Body of pancreas (tissue), 4 donors: ENCODE measurements at regions not wholly inside any gene's neighbourhood (a gene's known extent, or its start where the extent isn't known, plus 50 kb on each side); places are given as distances from the start of the nearest gene placed in this dataset.

Source experiments
- ATAC-seq: fragments of 150-250 bp; one replicate; pipeline ENCODE4 v1.9.1; 2016
- DNase-seq, 4 donors: peaks; one replicate each; pipeline ENCODE4 v3.0.0-alpha.2; 2019
- H3K27ac ChIP-seq, 4 donors: fragments of 200-600 bp; sonication (generic); 1 replicate in 3 of 4; 2 replicates in 1 of 4; pipeline versions ENCODE4 v1.5.1 to v1.6.1; 2016 to 2019; ENCODE audit warnings: mild to moderate bottlenecking in 1 of 4, mixed read lengths in 1 of 4, moderate library complexity in 1 of 4
- H3K27me3 ChIP-seq, 2 donors: fragments of 200-600 bp; sonication (generic); one replicate each; pipeline ENCODE4 v1.6.0; 2016; ENCODE audit warnings: mild to moderate bottlenecking in 1 of 2
- H3K36me3 ChIP-seq, 2 donors: fragments of 200-600 bp; sonication (generic); replicated peaks in 1 of 2; 2 replicates each; pipeline ENCODE4 v1.5.1; 2016; ENCODE audit warnings: low read depth in 2 of 2; ENCODE audit not compliant: insufficient read depth in 1 of 2
- H3K4me1 ChIP-seq: fragments of 200-600 bp; sonication (generic); one replicate; pipeline ENCODE4 v1.6.0; 2016
- H3K4me3 ChIP-seq, 2 donors: fragments of 200-600 bp; sonication (generic); 1 replicate in 1 of 2; 2 replicates in 1 of 2; pipeline ENCODE4 v1.5.1; 2016 to 2019
- H3K9me3 ChIP-seq, 3 donors: fragments of 200-600 bp; sonication (generic); 1 replicate in 2 of 3; 2 replicates in 1 of 3; pipeline ENCODE4 v1.5.1; 2016
- CTCF ChIP-seq, 7 experiments: fragments of 450-650 bp in 4 of 7; fragments of 200-600 bp in 3 of 7; sonication (generic) in 3 of 7; IDR thresholded peaks; one replicate each; pipeline ENCODE4 v1.5.1; 2016 to 2019; ENCODE audit warnings: antibody characterized with exemption in 7 of 7
- POLR2A ChIP-seq, 3 donors: fragments of 450-650 bp; IDR thresholded peaks; one replicate each; pipeline ENCODE4 v1.6.1; 2016; ENCODE audit warnings: antibody characterized with exemption in 3 of 3, mild to moderate bottlenecking in 2 of 3
- WGBS, 2 donors: methylation state at CpG; one replicate each; pipeline ENCODE4 v1.1.5; 2017; 5-methylcytosine and 5-hydroxymethylcytosine counted together
- intact Hi-C: fragments of 100-400 bp; cut with DNase I; formaldehyde crosslinking; loops from one replicate; pipeline ENCODE4 v1.15.1; 2023

DNA sequence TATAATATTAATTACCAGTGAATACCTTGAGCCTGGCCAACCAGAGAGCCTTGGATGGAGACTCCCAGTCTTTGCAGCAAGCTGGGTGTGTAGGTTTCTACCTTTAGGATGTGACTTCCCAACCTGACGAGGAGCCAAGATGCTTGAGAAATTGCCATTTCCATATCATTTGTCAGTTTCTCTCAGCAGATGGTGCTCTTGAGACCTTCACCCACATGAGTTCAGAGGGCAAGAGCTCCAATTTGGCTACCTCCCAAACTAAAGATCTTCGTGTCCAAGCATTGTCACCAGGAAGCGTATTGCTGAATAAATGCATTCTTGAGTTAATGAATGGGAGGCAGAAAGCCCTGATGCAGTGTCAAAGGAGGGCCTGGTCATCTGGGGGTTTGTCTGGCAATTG lies 106.4 kb upstream of the TBX5 start:
- Histone ChIP-seq H3K27me3 (no peaks in the 10 kb centered on the region), H3K9me3 (no peaks in the 10 kb centered on the region), H3K27ac (no peak overlapping the region), H3K4me1 (no peaks in the 10 kb centered on the region), H3K36me3 (no peaks in the 10 kb centered on the region), H3K4me3 (no peak overlapping the region)
- WGBS, 2 donors, result 49 to 59% methylated on average over 3 of the region's 3 CpGs
- TF ChIP-seq CTCF (IDR thresholded peaks at IDR 0.05), result no peak
- TF ChIP-seq POLR2A (IDR thresholded peaks at IDR 0.05), result no peak
- no peak for DNase-seq
- no peak for ATAC-seq
- intact Hi-C loops, result no loop called here

DNA sequence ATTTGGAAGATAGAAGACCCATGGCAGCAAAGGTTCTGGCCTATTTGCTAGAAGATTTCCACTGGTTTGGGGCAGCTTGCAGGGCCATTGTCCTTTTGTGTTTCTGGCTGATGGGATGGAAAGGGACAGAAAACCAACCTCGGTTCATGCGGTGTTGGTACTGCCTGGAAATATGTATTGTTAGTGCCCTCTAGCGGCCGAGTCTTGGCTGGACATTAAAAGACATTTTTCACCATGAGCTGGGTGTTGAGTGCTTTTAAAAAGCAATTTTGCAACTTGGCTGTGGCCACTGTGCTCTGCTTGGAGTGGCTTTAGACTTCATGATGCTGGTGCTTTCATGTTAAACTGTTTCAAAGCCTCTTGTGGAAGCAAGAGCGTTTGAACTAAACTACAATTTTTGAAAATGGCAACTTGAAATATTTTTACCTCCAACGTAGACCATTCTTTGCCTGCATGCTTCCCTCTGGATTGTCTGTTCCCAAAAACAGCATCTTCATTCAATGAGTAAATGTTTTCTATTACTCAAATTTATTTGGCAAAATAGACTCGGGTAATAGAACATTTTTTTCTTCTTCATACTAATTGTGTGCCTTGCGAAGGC lies 102.7 kb upstream of the TBX5 start:
- peak; percentile 59 for ATAC-seq
- TF ChIP-seq CTCF (IDR thresholded peaks at IDR 0.05) (peak; percentile 37 to 80 (median 73)), POLR2A (IDR thresholded peaks at IDR 0.05) (no peak)
- Histone ChIP-seq H3K36me3 (no peaks in the 10 kb centered on the region), H3K4me1 (no peaks in the 10 kb centered on the region), H3K4me3 (no peak overlapping the region), H3K27ac (no peak overlapping the region), H3K27me3 (no peaks in the 10 kb centered on the region), H3K9me3 (no peaks in the 10 kb centered on the region)
- DNase-seq, result peak; percentile 66 to 81 (median 78)
- 27 to 32% methylated on average over 8 of the region's 8 CpGs for WGBS, 2 donors
- intact Hi-C loops, result loop anchor here (10.0 kb wide), 1 partner anchor 524 kb away; no protein-coding TSS in a partner anchor

- ATAC-seq (no peak), DNase-seq (no peak)
- whole genome bisulfite sequencing, 2 donors, result 37 to 45% methylated on average over 6 of the region's 6 CpGs
- Histone ChIP-seq H3K36me3 (no peaks in the 10 kb centered on the region), H3K4me1 (no peaks in the 10 kb centered on the region), H3K4me3 (no peak overlapping the region), H3K9me3 (no peaks in the 10 kb centered on the region), H3K27me3 (no peaks in the 10 kb centered on the region), H3K27ac (no peak overlapping the region)
- TF ChIP-seq POLR2A (IDR thresholded peaks at IDR 0.05), result no peak
- no peak for TF ChIP-seq CTCF (IDR thresholded peaks at IDR 0.05)
- intact Hi-C loops, result loop anchor here (10.0 kb wide), 1 partner anchor 522 kb away; no protein-coding TSS in a partner anchor
Observed at GRCh38 chr12:114506651-114507050, 100.7 kb upstream of the TBX5 start.

DNA sequence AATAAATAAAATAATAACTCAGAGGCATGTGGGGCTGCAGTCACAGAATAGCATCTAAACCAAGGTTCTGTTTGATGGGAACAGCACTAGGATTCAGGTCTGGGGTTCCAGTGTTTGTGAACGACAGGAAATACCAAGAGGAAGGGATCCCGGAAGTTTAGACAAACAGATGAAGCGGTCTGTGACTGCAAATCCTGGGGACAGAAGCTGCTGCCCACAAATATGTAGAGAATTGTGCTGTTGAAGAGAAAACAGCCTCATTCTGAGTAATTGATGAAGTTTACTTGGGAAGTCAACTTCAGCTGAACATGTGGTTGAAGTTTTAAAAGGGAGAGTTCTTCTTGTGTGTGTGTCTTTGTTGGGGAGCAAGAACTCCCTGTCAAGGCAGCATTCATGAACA lies 98.4 kb upstream of the TBX5 start:
- intact Hi-C loops, result loop anchor here (10.0 kb wide), 1 partner anchor 520 kb away; no protein-coding TSS in a partner anchor
- Histone ChIP-seq H3K9me3 (no peaks in the 10 kb centered on the region), H3K4me1 (no peaks in the 10 kb centered on the region), H3K27ac (no peak overlapping the region), H3K4me3 (no peak overlapping the region), H3K27me3 (no peaks in the 10 kb centered on the region), H3K36me3 (no peaks in the 10 kb centered on the region)
- WGBS, 2 donors, result 12 to 22% methylated on average over 3 of the region's 3 CpGs
- TF ChIP-seq POLR2A (IDR thresholded peaks at IDR 0.05) (no peak), CTCF (IDR thresholded peaks at IDR 0.05) (no peak)
- DNase-seq, result no peak
- no peak for ATAC-seq

DNA sequence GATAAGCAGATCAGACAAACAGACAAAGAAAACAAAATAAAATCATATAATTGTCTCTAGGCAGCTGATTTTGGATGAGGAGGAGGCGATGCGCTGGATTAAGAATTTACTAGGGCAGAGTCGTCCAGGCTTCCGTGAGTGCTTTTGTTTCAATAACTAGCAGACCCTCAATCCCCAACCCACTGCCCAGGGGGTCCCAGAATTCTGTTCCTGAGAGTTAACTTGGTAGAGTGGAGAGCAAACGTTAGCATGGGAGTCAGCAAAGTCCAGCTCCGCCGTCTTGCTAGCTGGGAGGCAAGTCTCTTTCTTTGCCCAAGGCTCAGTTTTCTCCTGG lies 95.5 kb upstream of the TBX5 start:
- 12 to 14% methylated on average over 7 of the region's 7 CpGs for WGBS, 2 donors
- no peaks in the 10 kb centered on the region for H3K4me1 ChIP-seq
- H3K4me3 ChIP-seq, result no peak overlapping the region
- no peaks in the 10 kb centered on the region for H3K36me3 ChIP-seq
- no peak for DNase-seq
- TF ChIP-seq POLR2A (IDR thresholded peaks at IDR 0.05) (no peak), CTCF (IDR thresholded peaks at IDR 0.05) (no peak)
- no peak overlapping the region for H3K27ac ChIP-seq
- no peaks in the 10 kb centered on the region for H3K27me3 ChIP-seq
- no peak for ATAC-seq
- intact Hi-C loops, result loop anchor here (10.0 kb wide), 1 partner anchor 517 kb away; no protein-coding TSS in a partner anchor
- no peaks in the 10 kb centered on the region for H3K9me3 ChIP-seq
